WTC11 (cell line): ENCODE measurements at regions not wholly inside any gene's neighbourhood (a gene's known extent, or its start where the extent isn't known, plus 50 kb on each side); places are given as distances from the start of the nearest gene placed in this dataset.

Experiments used
- CTCF ChIP-seq: fragments of 200-600 bp; IDR thresholded peaks from 2 replicates; pipeline ENCODE4 v1.8.0; 2022; ENCODE audit warnings: antibody characterized with exemption
- SMAD3 ChIP-seq: sonication (generic); formaldehyde crosslinking; IDR thresholded peaks from 2 replicates; pipeline ENCODE4 v1.8.0; 2022; ENCODE audit warnings: missing genetic modification reagents, mild to moderate bottlenecking, borderline replicate concordance

DNA sequence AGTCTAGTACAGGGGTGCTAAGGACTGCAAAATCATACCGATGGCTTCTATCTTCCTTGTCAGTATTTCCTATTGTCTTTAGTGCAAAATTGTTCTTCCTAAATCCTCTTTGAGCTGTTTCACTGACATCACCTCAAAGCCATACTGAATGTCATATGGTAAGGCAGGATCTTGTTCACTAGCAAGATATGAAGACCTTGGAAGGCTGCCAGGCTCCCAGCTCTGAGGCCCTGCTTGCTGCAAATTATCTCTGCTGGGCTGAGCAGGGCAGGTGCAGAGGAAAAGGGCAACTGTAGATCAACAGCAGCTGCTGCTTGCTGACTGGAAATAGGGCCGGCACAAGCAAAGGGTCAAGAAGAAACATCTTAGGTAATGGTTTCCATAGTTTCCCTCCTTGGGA, 58.2 kb downstream of the PMAIP1 start:
- no peak for TF ChIP-seq CTCF
- no peak for TF ChIP-seq SMAD3 (CRISPR knock-in tag)
